Endothelial cell of umbilical vein (primary cell): ENCODE measurements at regions not wholly inside any gene's neighbourhood (a gene's known extent, or its start where the extent isn't known, plus 50 kb on each side); places are given as distances from the start of the nearest gene placed in this dataset.

ENCODE experiments used
- BruUV-seq: library from RNA; stranded (reverse); fragments of 400-500 nt; replicated peaks from 2 replicates; lab custom pipeline; 2021; lab: Mats Ljungman, UMichigan
- CTCF ChIA-PET: fragments of 300-600, 350-600 bp; sonication (Branson Sonifier 250); formaldehyde crosslinking; loops from one replicate; lab custom pipeline; 2021; ENCODE audit warnings: antibody characterized with exemption, inconsistent platforms; lab: Charles Lee
- POLR2A ChIA-PET: fragments of 300-600, 350-600 bp; sonication (Branson Sonifier 250); formaldehyde crosslinking; loops from one replicate; lab custom pipeline; 2021; ENCODE audit warnings: antibody characterized with exemption, inconsistent platforms; lab: Charles Lee
- DNase-seq: peaks from one replicate; pipeline ENCODE4 v3.0.0-alpha.2; 2011; ENCODE audit warnings: low read depth, low spot score
- FAIRE-seq: peaks from 2 replicates; lab custom pipeline; 2011; peaks lifted over from hg19 to GRCh38; lab: Jason Lieb, UNC
- H2AFZ ChIP-seq: 2 replicates; pipeline ENCODE4 v1.6.0; 2012; ENCODE audit warnings: low read depth, low read length, control low read depth, inconsistent platforms
- H3K27ac ChIP-seq: 2 replicates; pipeline ENCODE4 v1.5.1; 2011; ENCODE audit warnings: low read depth, mild to moderate bottlenecking, control low read depth, low read length, moderate library complexity; ENCODE audit not compliant: insufficient read depth
- H3K27me3 ChIP-seq, 2 experiments: 2 replicates each; pipeline versions ENCODE4 v1.6.0 to v1.6.1; 2011; ENCODE audit warnings: low read length in 2 of 2, mixed read lengths in 1 of 2; ENCODE audit not compliant: control insufficient read depth in 2 of 2, insufficient read depth in 2 of 2
- H3K36me3 ChIP-seq, 2 experiments: 2 replicates in 1 of 2; 3 replicates in 1 of 2; pipeline ENCODE4 v1.5.1; 2011; ENCODE audit warnings: low read length in 2 of 2, mild to moderate bottlenecking in 1 of 2, moderate library complexity in 1 of 2; ENCODE audit not compliant: control insufficient read depth in 2 of 2, insufficient read depth in 2 of 2; ENCODE audit errors: extremely low read depth in 1 of 2
- H3K4me1 ChIP-seq: 3 replicates; pipeline ENCODE4 v1.5.1; 2011; ENCODE audit warnings: mild to moderate bottlenecking, low read length; ENCODE audit not compliant: control insufficient read depth, insufficient read depth; ENCODE audit errors: extremely low read depth
- H3K4me2 ChIP-seq: 2 replicates; pipeline ENCODE4 v1.6.1; 2011; ENCODE audit warnings: low read length, control low read depth, mixed read lengths; ENCODE audit not compliant: insufficient read depth
- H3K4me3 ChIP-seq, 3 experiments: fragments of 200-600 bp in 1 of 3; sonication (generic), shearing (Covaris generic) in 1 of 3; replicated peaks in 1 of 3; 2 replicates each; pipeline ENCODE4 v1.5.1; 2011 to 2016; ENCODE audit warnings: control low read depth in 3 of 3, low read length in 3 of 3, mild to moderate bottlenecking in 2 of 3, inconsistent platforms in 1 of 3, low read depth in 1 of 3, moderate library complexity in 1 of 3; ENCODE audit not compliant: insufficient read depth in 1 of 3
- H3K79me2 ChIP-seq: 2 replicates; pipeline ENCODE4 v1.6.0; 2012; ENCODE audit warnings: low read length, inconsistent platforms; ENCODE audit not compliant: control insufficient read depth, insufficient read depth
- H3K9ac ChIP-seq: replicated peaks from 2 replicates; pipeline ENCODE3; 2011; ENCODE audit warnings: low read length, control low read depth; ENCODE audit not compliant: insufficient read depth; ENCODE audit errors: extremely low read depth
- H3K9me1 ChIP-seq: replicated peaks from 3 replicates; pipeline ENCODE4 v1.6.0; 2011; ENCODE audit warnings: mild to moderate bottlenecking, low read length; ENCODE audit not compliant: control insufficient read depth, insufficient read depth; ENCODE audit errors: extremely low read depth
- H3K9me3 ChIP-seq: replicated peaks from 2 replicates; pipeline ENCODE4 v1.5.1; 2012; ENCODE audit warnings: low read length, inconsistent platforms; ENCODE audit not compliant: control insufficient read depth, insufficient read depth
- H4K20me1 ChIP-seq: replicated peaks from 2 replicates; pipeline ENCODE3; 2011; ENCODE audit warnings: mild to moderate bottlenecking, low read length; ENCODE audit not compliant: control insufficient read depth, insufficient read depth; ENCODE audit errors: extremely low read depth
- EZH2 ChIP-seq: IDR thresholded peaks from 2 replicates; pipeline ENCODE4 v1.6.1; 2012; ENCODE audit warnings: borderline replicate concordance, low read depth, mild to moderate bottlenecking, moderate library complexity, low read length, inconsistent platforms; ENCODE audit not compliant: severe bottlenecking
- FOS ChIP-seq: IDR thresholded peaks from 2 replicates; pipeline ENCODE4 v1.6.1; 2011; ENCODE audit warnings: mild to moderate bottlenecking, low read length, moderate library complexity, borderline replicate concordance; ENCODE audit not compliant: insufficient read depth
- GATA2 ChIP-seq: IDR thresholded peaks from 2 replicates; pipeline ENCODE4 v1.7.0; 2011; ENCODE audit warnings: low read depth, mild to moderate bottlenecking, moderate library complexity, mixed read lengths, low read length; ENCODE audit not compliant: insufficient read length, insufficient read depth
- JUN ChIP-seq: IDR thresholded peaks from 2 replicates; pipeline ENCODE4 v1.6.1; 2011; ENCODE audit warnings: borderline replicate concordance, low read depth; ENCODE audit not compliant: insufficient read length, insufficient read depth
- MYC ChIP-seq: IDR thresholded peaks from one replicate; pipeline ENCODE4 v1.6.1; 2011; ENCODE audit warnings: mild to moderate bottlenecking, low read depth, low read length
- POLR2A ChIP-seq: IDR thresholded peaks from 2 replicates; pipeline ENCODE4 v1.6.1; 2012; ENCODE audit warnings: low read depth, mild to moderate bottlenecking, control low read depth, low read length
- POLR2AphosphoS5 ChIP-seq: IDR thresholded peaks from 2 replicates; pipeline ENCODE4 v1.6.1; 2012; ENCODE audit warnings: low read depth, mild to moderate bottlenecking, control low read depth, low read length, moderate library complexity; ENCODE audit not compliant: insufficient read depth
- dilution Hi-C: fragments of 300-500 bp; cut with MboI; formaldehyde crosslinking; loops from one replicate; pipeline ENCODE4 v1.15.0; 2019; ENCODE audit warnings: low sequenced_read_pairs; ENCODE audit not compliant: extremely low pct_ligation_motif_present
- intact Hi-C: fragments of 100-400 bp; cut with micrococcal nuclease; formaldehyde crosslinking; loops from one replicate; pipeline ENCODE4 v1.10.0; 2022
- TF ChIP-seq, protein P1 (sequence below): IDR thresholded peaks from 2 replicates; pipeline ENCODE4 v1.6.1; 2011; ENCODE audit not compliant: insufficient read depth, insufficient read length
- TF ChIP-seq, protein P2 (sequence below), 2 donors: IDR thresholded peaks; 1 replicate in 1 of 2; 2 replicates in 1 of 2; pipeline ENCODE4 v1.5.1; 2011; ENCODE audit warnings: low read length in 2 of 2, mild to moderate bottlenecking in 2 of 2, moderate library complexity in 2 of 2, control low read depth in 1 of 2, inconsistent platforms in 1 of 2, low read depth in 1 of 2; ENCODE audit not compliant: insufficient read depth in 1 of 2; ENCODE audit errors: extremely low read depth in 1 of 2

DNA sequence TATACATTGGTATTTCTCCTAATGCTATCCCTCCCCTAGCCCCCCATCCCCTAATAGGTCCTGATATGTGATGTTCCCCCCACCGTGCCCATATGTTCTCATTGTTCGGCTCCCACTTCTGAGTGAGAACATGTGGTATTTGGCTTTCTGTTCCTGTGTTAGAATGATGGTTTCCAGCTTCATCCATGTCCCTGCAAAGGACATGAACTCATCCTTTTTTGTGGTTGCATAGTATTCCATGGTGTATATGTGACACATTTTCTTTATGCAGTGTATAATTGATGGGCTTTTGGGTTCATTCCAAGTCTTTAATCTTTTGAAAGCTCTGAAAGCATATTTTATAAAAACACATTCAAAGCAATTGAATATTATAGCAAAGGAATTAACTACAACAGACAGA lies 1169.4 kb upstream of the ZEB2 start:
- FAIRE-seq (no peak), DNase-seq (no peak)
- no peaks in the 10 kb centered on the region for H3K9me3 ChIP-seq
- H3K27me3 ChIP-seq: no peaks in the 10 kb centered on the region
- dilution Hi-C loops (no loop called here), intact Hi-C loops (no loop called here)
- H3K9ac ChIP-seq: no peak overlapping the region
- no TSS peak for BruUV-seq
- no peak overlapping the region for H3K4me3 ChIP-seq
- no peaks in the 10 kb centered on the region for H4K20me1 ChIP-seq
- H3K36me3 ChIP-seq: no peaks in the 10 kb centered on the region
- no peaks in the 10 kb centered on the region for H3K4me1 ChIP-seq
- H3K79me2 ChIP-seq: no peaks in the 10 kb centered on the region
- H3K27ac ChIP-seq: no peak overlapping the region
- no peak overlapping the region for H2AFZ ChIP-seq
- POLR2A ChIA-PET: no interaction called here
- no peak overlapping the region for H3K4me2 ChIP-seq
- TF ChIP-seq GATA2 (no peak), POLR2AphosphoS5 (no peak), FOS (no peak), JUN (no peak), EZH2 (no peak), POLR2A (no peak), MYC (no peak)
- TF ChIP-seq, protein P1, sequence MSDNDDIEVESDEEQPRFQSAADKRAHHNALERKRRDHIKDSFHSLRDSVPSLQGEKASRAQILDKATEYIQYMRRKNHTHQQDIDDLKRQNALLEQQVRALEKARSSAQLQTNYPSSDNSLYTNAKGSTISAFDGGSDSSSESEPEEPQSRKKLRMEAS: no peak
- TF ChIP-seq, protein P2, sequence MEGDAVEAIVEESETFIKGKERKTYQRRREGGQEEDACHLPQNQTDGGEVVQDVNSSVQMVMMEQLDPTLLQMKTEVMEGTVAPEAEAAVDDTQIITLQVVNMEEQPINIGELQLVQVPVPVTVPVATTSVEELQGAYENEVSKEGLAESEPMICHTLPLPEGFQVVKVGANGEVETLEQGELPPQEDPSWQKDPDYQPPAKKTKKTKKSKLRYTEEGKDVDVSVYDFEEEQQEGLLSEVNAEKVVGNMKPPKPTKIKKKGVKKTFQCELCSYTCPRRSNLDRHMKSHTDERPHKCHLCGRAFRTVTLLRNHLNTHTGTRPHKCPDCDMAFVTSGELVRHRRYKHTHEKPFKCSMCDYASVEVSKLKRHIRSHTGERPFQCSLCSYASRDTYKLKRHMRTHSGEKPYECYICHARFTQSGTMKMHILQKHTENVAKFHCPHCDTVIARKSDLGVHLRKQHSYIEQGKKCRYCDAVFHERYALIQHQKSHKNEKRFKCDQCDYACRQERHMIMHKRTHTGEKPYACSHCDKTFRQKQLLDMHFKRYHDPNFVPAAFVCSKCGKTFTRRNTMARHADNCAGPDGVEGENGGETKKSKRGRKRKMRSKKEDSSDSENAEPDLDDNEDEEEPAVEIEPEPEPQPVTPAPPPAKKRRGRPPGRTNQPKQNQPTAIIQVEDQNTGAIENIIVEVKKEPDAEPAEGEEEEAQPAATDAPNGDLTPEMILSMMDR (IDR thresholded peaks at IDR 0.05; ENCODE audit: extremely low read depth in 1 of 2, insufficient read depth in 1 of 2, low read depth in 1 of 2, low read length in 2 of 2): no peak
- CTCF ChIA-PET: no interaction called here
- no peaks in the 10 kb centered on the region for H3K9me1 ChIP-seq
